ENCODE measurements at regions not wholly inside any gene's neighbourhood (a gene's known extent, or its start where the extent isn't known, plus 50 kb on each side); places are given as distances from the start of the nearest gene placed in this dataset.

GRCh38 chr2:176772816-176773215 is 439.8 kb upstream of the HNRNPA3 start:
- ChIA-PET CTCF (ENCODE audit: unreplicated experiment) (no interaction called here), POLR2A (interaction anchor here (0.9 kb wide), 1 partner anchor 11 kb away, joined by 3 read pairs; no protein-coding TSS in a partner anchor)
- Histone ChIP-seq H3K36me3 (ENCODE audit: insufficient read depth, low read length) (peaks cover 13% of the 10 kb centered on the region), H3K4me1 (ENCODE audit: insufficient read depth, low read length, poor library complexity, severe bottlenecking) (peaks cover 31% of the 10 kb centered on the region), H3K9me3 (ENCODE audit: low read length) (peaks cover 56% of the 10 kb centered on the region), H3K27ac (ENCODE audit: low read depth, low read length, poor library complexity, severe bottlenecking) (no peak overlapping the region), H3K4me3 (ENCODE audit: low read depth, low read length, poor library complexity, severe bottlenecking) (no peak overlapping the region), H2AFZ (ENCODE audit: low read length) (no peak overlapping the region), H3K9me2 (ENCODE audit: insufficient read depth, low read length) (no peaks in the 10 kb centered on the region), H3K79me2 (ENCODE audit: insufficient read depth, low read depth, low read length) (no peaks in the 10 kb centered on the region), H4K20me1 (ENCODE audit: insufficient read depth, low read length) (no peaks in the 10 kb centered on the region), H3K4me2 (ENCODE audit: low read length) (no peak overlapping the region)
- DNase-seq (ENCODE audit: low spot score) = no peak
- TF ChIP-seq, protein P1, sequence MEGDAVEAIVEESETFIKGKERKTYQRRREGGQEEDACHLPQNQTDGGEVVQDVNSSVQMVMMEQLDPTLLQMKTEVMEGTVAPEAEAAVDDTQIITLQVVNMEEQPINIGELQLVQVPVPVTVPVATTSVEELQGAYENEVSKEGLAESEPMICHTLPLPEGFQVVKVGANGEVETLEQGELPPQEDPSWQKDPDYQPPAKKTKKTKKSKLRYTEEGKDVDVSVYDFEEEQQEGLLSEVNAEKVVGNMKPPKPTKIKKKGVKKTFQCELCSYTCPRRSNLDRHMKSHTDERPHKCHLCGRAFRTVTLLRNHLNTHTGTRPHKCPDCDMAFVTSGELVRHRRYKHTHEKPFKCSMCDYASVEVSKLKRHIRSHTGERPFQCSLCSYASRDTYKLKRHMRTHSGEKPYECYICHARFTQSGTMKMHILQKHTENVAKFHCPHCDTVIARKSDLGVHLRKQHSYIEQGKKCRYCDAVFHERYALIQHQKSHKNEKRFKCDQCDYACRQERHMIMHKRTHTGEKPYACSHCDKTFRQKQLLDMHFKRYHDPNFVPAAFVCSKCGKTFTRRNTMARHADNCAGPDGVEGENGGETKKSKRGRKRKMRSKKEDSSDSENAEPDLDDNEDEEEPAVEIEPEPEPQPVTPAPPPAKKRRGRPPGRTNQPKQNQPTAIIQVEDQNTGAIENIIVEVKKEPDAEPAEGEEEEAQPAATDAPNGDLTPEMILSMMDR (conservative IDR thresholded peaks at IDR 0.05; ENCODE audit: low read length) = no peak
- no peak for TF ChIP-seq EZH2phosphoT487 (IDR thresholded peaks at IDR 0.05; ENCODE audit: borderline replicate concordance, low read depth, low read length)
- no TSS peak for BruUV-seq (replicated peaks)
- intact Hi-C loops (cut with micrococcal nuclease; ENCODE audit: unreplicated experiment) = no loop called here

DNA sequence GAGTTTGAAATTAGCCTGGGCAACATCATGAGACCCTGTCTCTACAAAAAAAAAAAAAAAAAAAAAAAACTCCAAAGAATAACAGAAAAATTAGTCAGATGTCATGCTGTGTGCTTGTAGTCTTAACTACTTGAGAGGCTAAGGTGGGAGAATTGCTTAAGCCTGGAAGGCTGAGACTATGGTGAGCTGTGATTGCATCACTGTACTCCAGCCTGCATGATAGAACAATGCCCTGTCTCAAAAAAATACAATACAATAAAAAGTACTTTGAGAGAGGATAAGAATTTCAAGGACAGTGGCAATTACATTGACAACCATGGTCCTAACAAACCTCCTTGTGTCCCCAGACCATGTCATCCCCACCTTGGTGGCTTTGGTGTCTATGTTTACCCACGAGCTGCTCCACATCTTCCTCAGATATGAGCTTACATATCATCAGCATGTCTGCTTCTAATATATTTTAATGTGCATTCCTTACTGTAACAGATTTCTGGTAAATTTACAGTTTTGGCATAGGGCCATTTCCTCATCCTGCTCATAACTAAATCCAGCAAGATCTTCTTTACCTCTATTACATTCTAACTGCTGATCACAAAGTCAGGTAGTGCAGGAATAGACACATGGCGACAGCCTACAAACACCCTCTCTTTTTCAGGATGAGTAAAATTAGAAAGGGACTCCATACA is 437.7 kb upstream of the HNRNPA3 start:
- TF ChIP-seq EZH2phosphoT487 (IDR thresholded peaks at IDR 0.05; ENCODE audit: borderline replicate concordance, low read depth, low read length) = no peak
- TF ChIP-seq, protein P1 (conservative IDR thresholded peaks at IDR 0.05; ENCODE audit: low read length) = no peak
- H3K9me3 ChIP-seq (ENCODE audit: low read length) = peaks cover 69% of the 10 kb centered on the region
- no peaks in the 10 kb centered on the region for H4K20me1 ChIP-seq (ENCODE audit: insufficient read depth, low read length)
- no peak overlapping the region for H2AFZ ChIP-seq (ENCODE audit: low read length)
- H3K9me2 ChIP-seq (ENCODE audit: insufficient read depth, low read length) = no peaks in the 10 kb centered on the region
- H3K4me2 ChIP-seq (ENCODE audit: low read length) = no peak overlapping the region
- no peak overlapping the region for H3K4me3 ChIP-seq (ENCODE audit: low read depth, low read length, poor library complexity, severe bottlenecking)
- ChIA-PET POLR2A (interaction anchor here (0.7 to 2.0 kb wide), 4 partner anchors 11 to 115 kb away, joined by 3 to 5 read pairs (median 5); no protein-coding TSS in a partner anchor), CTCF (ENCODE audit: unreplicated experiment) (interaction anchor here (0.6 kb wide), 1 partner anchor 14 kb away, joined by 3 read pairs; no protein-coding TSS in a partner anchor)
- H3K27ac ChIP-seq (ENCODE audit: low read depth, low read length, poor library complexity, severe bottlenecking) = no peak overlapping the region
- no TSS peak for BruUV-seq (replicated peaks)
- H3K4me1 ChIP-seq (ENCODE audit: insufficient read depth, low read length, poor library complexity, severe bottlenecking) = peaks cover 10% of the 10 kb centered on the region
- peaks cover 13% of the 10 kb centered on the region for H3K36me3 ChIP-seq (ENCODE audit: insufficient read depth, low read length)
- DNase-seq (ENCODE audit: low spot score) = no peak
- H3K79me2 ChIP-seq (ENCODE audit: insufficient read depth, low read depth, low read length) = no peaks in the 10 kb centered on the region
- intact Hi-C loops (cut with micrococcal nuclease; ENCODE audit: unreplicated experiment) = no loop called here

GRCh38 chr2:176777262-176777661 is 435.3 kb upstream of the HNRNPA3 start:
- Histone ChIP-seq H3K79me2 (ENCODE audit: insufficient read depth, low read depth, low read length) (no peaks in the 10 kb centered on the region), H3K9me2 (ENCODE audit: insufficient read depth, low read length) (no peaks in the 10 kb centered on the region), H3K4me1 (ENCODE audit: insufficient read depth, low read length, poor library complexity, severe bottlenecking) (peaks cover 13% of the 10 kb centered on the region), H3K36me3 (ENCODE audit: insufficient read depth, low read length) (peaks cover 18% of the 10 kb centered on the region), H3K4me2 (ENCODE audit: low read length) (no peak overlapping the region), H3K9me3 (ENCODE audit: low read length) (peaks cover 71% of the 10 kb centered on the region), H3K4me3 (ENCODE audit: low read depth, low read length, poor library complexity, severe bottlenecking) (no peak overlapping the region), H3K27ac (ENCODE audit: low read depth, low read length, poor library complexity, severe bottlenecking) (no peak overlapping the region), H2AFZ (ENCODE audit: low read length) (no peak overlapping the region), H4K20me1 (ENCODE audit: insufficient read depth, low read length) (no peaks in the 10 kb centered on the region)
- ChIA-PET CTCF (ENCODE audit: unreplicated experiment) (no interaction called here), POLR2A (interaction anchor here (2.0 kb wide), 1 partner anchor 9 kb away, joined by 5 read pairs; no protein-coding TSS in a partner anchor)
- intact Hi-C loops (cut with micrococcal nuclease; ENCODE audit: unreplicated experiment) = no loop called here
- BruUV-seq (replicated peaks) = no TSS peak
- no peak for DNase-seq (ENCODE audit: low spot score)
- TF ChIP-seq, protein P1 (conservative IDR thresholded peaks at IDR 0.05; ENCODE audit: low read length) = no peak
- no peak for TF ChIP-seq EZH2phosphoT487 (IDR thresholded peaks at IDR 0.05; ENCODE audit: borderline replicate concordance, low read depth, low read length)
